ENCODE measurements at regions not wholly inside any gene's neighbourhood (a gene's known extent, or its start where the extent isn't known, plus 50 kb on each side); places are given as distances from the start of the nearest gene placed in this dataset.

- peak; percentile 58 to 79 for DNase-seq
Measured at GRCh38 chr4:26074712-26075430, 160.9 kb downstream of the SMIM20 start.

- no peak for DNase-seq
Measured at GRCh38 chr4:26075583-26075982, 161.6 kb downstream of the SMIM20 start.

- peak; percentile 45 to 55 for DNase-seq
Measured at GRCh38 chr4:26076000-26076587, 162.1 kb downstream of the SMIM20 start.

GRCh38 chr4:26076896-26077295, 162.9 kb downstream of the SMIM20 start:
- DNase-seq = no peak

- DNase-seq = no peak
Measured at GRCh38 chr4:26077756-26078155, 163.7 kb downstream of the SMIM20 start.

- DNase-seq = no peak
Measured at GRCh38 chr4:26080870-26081628, 167.0 kb downstream of the SMIM20 start.

- peak in 1 of 2 donors; percentile 65 for DNase-seq
Measured at GRCh38 chr4:26081795-26082498, 167.9 kb downstream of the SMIM20 start.

GRCh38 chr4:26082565-26082964, 168.5 kb downstream of the SMIM20 start:
- no peak for DNase-seq

- no peak for DNase-seq
Measured at GRCh38 chr4:26083987-26084386, 170.0 kb downstream of the SMIM20 start.

- DNase-seq = no peak
Measured at GRCh38 chr4:26084414-26084813, 170.4 kb downstream of the SMIM20 start.

GRCh38 chr4:26085551-26085950, 171.5 kb downstream of the SMIM20 start:
- no peak for DNase-seq

GRCh38 chr4:26086621-26087441, 172.8 kb downstream of the SMIM20 start:
- DNase-seq = no peak

GRCh38 chr4:26088433-26088928, 174.5 kb downstream of the SMIM20 start:
- peak; percentile 21 to 46 for DNase-seq

- no peak for DNase-seq
Measured at GRCh38 chr4:26093551-26093950, 179.5 kb downstream of the SMIM20 start.

- no peak for DNase-seq
Measured at GRCh38 chr4:26094076-26094475, 180.1 kb downstream of the SMIM20 start.

- no peak for DNase-seq
Measured at GRCh38 chr4:26094911-26095310, 180.9 kb downstream of the SMIM20 start.

GRCh38 chr4:26099967-26100366, 185.9 kb downstream of the SMIM20 start:
- no peak for DNase-seq

GRCh38 chr4:26101011-26101410, 187.0 kb downstream of the SMIM20 start:
- no peak for DNase-seq

- DNase-seq = no peak
Measured at GRCh38 chr4:26104056-26104685, 190.2 kb downstream of the SMIM20 start.

GRCh38 chr4:26105337-26105736, 191.3 kb downstream of the SMIM20 start:
- no peak for DNase-seq

GRCh38 chr4:26105815-26106699, 192.0 kb downstream of the SMIM20 start:
- no peak for DNase-seq
